ENCODE measurements at regions not wholly inside any gene's neighbourhood (a gene's known extent, or its start where the extent isn't known, plus 50 kb on each side); places are given as distances from the start of the nearest gene placed in this dataset.

DNA sequence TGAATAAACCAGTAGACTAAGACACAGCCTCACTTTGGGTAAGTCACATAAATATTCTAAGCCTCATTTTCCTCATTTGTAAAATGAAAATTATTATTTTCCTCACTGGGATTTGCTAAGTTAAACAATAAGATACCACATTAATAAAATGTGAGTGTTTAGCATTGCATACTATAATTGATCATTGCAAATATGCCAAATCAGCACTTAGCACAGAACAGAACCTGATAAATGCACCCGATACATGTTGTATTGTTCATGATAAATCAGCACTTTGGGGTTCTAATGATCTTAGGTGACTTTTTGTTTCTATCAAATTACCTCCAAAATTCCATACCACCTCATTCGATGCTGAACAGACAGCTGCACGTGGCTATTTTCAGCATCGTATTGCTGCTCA, 50.2 kb upstream of the RAPGEF4 start:
- TF ChIP-seq, protein P1, sequence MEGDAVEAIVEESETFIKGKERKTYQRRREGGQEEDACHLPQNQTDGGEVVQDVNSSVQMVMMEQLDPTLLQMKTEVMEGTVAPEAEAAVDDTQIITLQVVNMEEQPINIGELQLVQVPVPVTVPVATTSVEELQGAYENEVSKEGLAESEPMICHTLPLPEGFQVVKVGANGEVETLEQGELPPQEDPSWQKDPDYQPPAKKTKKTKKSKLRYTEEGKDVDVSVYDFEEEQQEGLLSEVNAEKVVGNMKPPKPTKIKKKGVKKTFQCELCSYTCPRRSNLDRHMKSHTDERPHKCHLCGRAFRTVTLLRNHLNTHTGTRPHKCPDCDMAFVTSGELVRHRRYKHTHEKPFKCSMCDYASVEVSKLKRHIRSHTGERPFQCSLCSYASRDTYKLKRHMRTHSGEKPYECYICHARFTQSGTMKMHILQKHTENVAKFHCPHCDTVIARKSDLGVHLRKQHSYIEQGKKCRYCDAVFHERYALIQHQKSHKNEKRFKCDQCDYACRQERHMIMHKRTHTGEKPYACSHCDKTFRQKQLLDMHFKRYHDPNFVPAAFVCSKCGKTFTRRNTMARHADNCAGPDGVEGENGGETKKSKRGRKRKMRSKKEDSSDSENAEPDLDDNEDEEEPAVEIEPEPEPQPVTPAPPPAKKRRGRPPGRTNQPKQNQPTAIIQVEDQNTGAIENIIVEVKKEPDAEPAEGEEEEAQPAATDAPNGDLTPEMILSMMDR (IDR thresholded peaks at IDR 0.05), result no peak
- TF ChIP-seq POLR2A (IDR thresholded peaks at IDR 0.05), result no peak
- no peak for TF ChIP-seq EP300 (IDR thresholded peaks at IDR 0.05; ENCODE audit: low read depth)
- TF ChIP-seq POLR2AphosphoS5 (IDR thresholded peaks at IDR 0.05), result no peak
